NB4 (cell line): ENCODE measurements at regions not wholly inside any gene's neighbourhood (a gene's known extent, or its start where the extent isn't known, plus 50 kb on each side); places are given as distances from the start of the nearest gene placed in this dataset.

Source experiments
- MAX ChIP-seq: IDR thresholded peaks from 2 replicates; pipeline ENCODE4 v1.6.1; 2011; ENCODE audit warnings: low read depth, low read length
- MYC ChIP-seq: IDR thresholded peaks from 2 replicates; pipeline ENCODE4 v1.6.1; 2011; ENCODE audit warnings: low read depth, low read length
- POLR2A ChIP-seq: IDR thresholded peaks from 2 replicates; pipeline ENCODE4 v1.6.1; 2011; ENCODE audit warnings: mild to moderate bottlenecking; ENCODE audit not compliant: insufficient read length; ENCODE audit errors: extremely low read depth
- TF ChIP-seq, protein P1 (sequence below): IDR thresholded peaks from one replicate; pipeline ENCODE4 v1.5.1; 2012; ENCODE audit warnings: low read depth, low read length

DNA sequence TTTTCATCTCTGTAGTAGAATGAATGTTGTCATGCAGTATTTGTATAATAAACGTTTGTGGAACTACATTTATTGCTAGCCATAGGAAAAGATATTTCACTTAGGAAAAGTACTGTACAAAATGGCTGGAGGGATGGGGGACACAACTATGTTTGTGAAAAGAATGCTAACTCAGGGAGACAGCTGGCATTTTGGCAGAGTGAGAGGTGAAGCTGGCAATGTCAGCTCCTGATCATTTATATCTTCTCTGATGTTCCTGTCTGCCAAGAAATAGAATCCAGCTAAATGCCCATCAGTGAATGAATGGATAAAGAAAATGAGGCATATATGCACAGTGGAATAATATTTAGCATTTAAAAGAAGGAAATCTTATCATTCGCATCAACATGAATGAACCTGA, 313.0 kb upstream of the IRAK1BP1 start:
- TF ChIP-seq, protein P1, sequence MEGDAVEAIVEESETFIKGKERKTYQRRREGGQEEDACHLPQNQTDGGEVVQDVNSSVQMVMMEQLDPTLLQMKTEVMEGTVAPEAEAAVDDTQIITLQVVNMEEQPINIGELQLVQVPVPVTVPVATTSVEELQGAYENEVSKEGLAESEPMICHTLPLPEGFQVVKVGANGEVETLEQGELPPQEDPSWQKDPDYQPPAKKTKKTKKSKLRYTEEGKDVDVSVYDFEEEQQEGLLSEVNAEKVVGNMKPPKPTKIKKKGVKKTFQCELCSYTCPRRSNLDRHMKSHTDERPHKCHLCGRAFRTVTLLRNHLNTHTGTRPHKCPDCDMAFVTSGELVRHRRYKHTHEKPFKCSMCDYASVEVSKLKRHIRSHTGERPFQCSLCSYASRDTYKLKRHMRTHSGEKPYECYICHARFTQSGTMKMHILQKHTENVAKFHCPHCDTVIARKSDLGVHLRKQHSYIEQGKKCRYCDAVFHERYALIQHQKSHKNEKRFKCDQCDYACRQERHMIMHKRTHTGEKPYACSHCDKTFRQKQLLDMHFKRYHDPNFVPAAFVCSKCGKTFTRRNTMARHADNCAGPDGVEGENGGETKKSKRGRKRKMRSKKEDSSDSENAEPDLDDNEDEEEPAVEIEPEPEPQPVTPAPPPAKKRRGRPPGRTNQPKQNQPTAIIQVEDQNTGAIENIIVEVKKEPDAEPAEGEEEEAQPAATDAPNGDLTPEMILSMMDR = no peak
- no peak for TF ChIP-seq POLR2A
- no peak for TF ChIP-seq MAX
- no peak for TF ChIP-seq MYC
